ENCODE measurements at regions not wholly inside any gene's neighbourhood (a gene's known extent, or its start where the extent isn't known, plus 50 kb on each side); places are given as distances from the start of the nearest gene placed in this dataset.

DNA sequence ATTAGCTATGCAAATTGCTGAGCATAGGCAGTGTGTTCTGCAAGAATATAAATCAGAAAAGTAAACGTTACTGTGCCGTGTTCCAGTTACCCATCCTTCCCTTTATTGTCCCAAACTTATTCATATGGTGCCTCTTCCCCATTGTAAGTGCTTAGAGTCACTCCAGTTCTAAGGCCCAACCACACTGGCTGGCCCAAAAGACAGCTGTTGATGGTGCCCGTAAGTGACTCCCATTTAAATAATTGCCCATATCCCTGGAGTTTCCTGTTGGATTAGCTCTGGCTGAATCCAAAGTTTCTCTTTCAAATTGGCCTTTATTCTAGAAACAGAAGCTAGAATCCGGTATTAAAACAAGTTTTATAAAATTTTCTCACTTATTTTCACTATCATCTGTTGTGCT lies 400.1 kb upstream of the DDHD1 start (continued):
- TF ChIP-seq, protein P1, sequence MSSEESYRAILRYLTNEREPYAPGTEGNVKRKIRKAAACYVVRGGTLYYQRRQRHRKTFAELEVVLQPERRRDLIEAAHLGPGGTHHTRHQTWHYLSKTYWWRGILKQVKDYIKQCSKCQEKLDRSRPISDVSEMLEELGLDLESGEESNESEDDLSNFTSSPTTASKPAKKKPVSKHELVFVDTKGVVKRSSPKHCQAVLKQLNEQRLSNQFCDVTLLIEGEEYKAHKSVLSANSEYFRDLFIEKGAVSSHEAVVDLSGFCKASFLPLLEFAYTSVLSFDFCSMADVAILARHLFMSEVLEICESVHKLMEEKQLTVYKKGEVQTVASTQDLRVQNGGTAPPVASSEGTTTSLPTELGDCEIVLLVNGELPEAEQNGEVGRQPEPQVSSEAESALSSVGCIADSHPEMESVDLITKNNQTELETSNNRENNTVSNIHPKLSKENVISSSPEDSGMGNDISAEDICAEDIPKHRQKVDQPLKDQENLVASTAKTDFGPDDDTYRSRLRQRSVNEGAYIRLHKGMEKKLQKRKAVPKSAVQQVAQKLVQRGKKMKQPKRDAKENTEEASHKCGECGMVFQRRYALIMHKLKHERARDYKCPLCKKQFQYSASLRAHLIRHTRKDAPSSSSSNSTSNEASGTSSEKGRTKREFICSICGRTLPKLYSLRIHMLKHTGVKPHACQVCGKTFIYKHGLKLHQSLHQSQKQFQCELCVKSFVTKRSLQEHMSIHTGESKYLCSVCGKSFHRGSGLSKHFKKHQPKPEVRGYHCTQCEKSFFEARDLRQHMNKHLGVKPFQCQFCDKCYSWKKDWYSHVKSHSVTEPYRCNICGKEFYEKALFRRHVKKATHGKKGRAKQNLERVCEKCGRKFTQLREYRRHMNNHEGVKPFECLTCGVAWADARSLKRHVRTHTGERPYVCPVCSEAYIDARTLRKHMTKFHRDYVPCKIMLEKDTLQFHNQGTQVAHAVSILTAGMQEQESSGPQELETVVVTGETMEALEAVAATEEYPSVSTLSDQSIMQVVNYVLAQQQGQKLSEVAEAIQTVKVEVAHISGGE (CRISPR knock-in tag; IDR thresholded peaks at IDR 0.05) = no peak
- TF ChIP-seq SMARCB1 (IDR thresholded peaks at IDR 0.05; ENCODE audit: insufficient read length, low read depth) (no peak), NCOA1 (IDR thresholded peaks at IDR 0.05; ENCODE audit: low read depth) (no peak)

DNA sequence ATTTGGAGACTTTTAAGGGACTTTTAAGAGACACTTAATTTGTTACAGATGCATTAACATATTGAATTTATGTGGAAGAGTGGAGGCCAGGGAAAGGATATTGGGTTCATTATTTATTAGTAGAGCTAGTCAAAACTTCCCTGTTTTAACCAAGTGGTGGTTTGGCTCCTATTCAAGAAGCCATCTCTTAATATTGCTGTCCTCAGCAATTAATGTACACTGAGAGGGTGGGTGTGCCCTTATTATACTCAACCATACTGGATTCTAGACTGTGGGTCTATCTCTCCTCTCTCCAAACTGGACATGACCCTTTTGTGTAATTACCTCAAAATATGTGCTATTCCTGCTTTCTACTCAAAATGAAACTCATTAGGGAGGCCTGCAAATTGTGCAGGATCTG lies 398.7 kb upstream of the DDHD1 start:
- Histone ChIP-seq H4K20me1 (replicated peaks; ENCODE audit: control insufficient read depth, insufficient read depth, low read length) (no peaks in the 10 kb centered on the region), H3K79me2 (ENCODE audit: control insufficient read depth, insufficient read depth, low read length) (no peaks in the 10 kb centered on the region), H3K4me3 (no peak overlapping the region), H3K9me1 (ENCODE audit: control insufficient read depth, insufficient read depth, low read length) (no peaks in the 10 kb centered on the region), H3K9ac (ENCODE audit: insufficient read depth in 1 of 2, low read depth in 2 of 2, low read length in 2 of 2) (no peak overlapping the region), H3K36me3 (ENCODE audit: control insufficient read depth, insufficient read depth, low read length) (no peaks in the 10 kb centered on the region), H3K4me2 (ENCODE audit: insufficient read depth, low read length) (no peak overlapping the region), H2AFZ (ENCODE audit: low read depth, low read length) (no peak overlapping the region), H3K27ac (ENCODE audit: extremely low read depth, low read depth, low read length) (no peak overlapping the region), H3K27me3 (ENCODE audit: control insufficient read depth in 2 of 2, insufficient read depth in 2 of 2, low read length in 2 of 2) (no peaks in the 10 kb centered on the region), H3K9me3 (replicated peaks; ENCODE audit: control insufficient read depth, insufficient read depth, low read depth, low read length) (no peaks in the 10 kb centered on the region), H3K4me1 (replicated peaks in 1 of 2; ENCODE audit: control insufficient read depth in 2 of 2, insufficient read depth in 2 of 2, low read length in 2 of 2) (no peaks in the 10 kb centered on the region)
- ChIA-PET CTCF (ENCODE audit: low intra/inter-chr PET ratio) (no interaction called here), POLR2A (no interaction called here)
- intact Hi-C loops (cut with micrococcal nuclease) = no loop called here
- TF ChIP-seq JUND (IDR thresholded peaks at IDR 0.05; ENCODE audit: borderline replicate concordance, low read depth, low read length) (no peak), JUND (tag; IDR thresholded peaks at IDR 0.05; ENCODE audit: borderline replicate concordance, low read depth, low read length) (no peak), RHOXF2B (CRISPR knock-in tag; conservative IDR thresholded peaks at IDR 0.05) (no peak), CHD4 (IDR thresholded peaks at IDR 0.05; ENCODE audit: insufficient read depth, insufficient replicate concordance, low read depth, low read length, poor library complexity, severe bottlenecking) (no peak), ZFPM2 (CRISPR knock-in tag; IDR thresholded peaks at IDR 0.05) (no peak), EZH2 (IDR thresholded peaks at IDR 0.05; ENCODE audit: borderline replicate concordance, low read depth, low read length) (no peak), ZNF764 (CRISPR knock-in tag; IDR thresholded peaks at IDR 0.05; ENCODE audit: low read depth) (no peak), TEAD2 (tag; IDR thresholded peaks at IDR 0.05) (no peak), BDP1 (IDR thresholded peaks at IDR 0.05; ENCODE audit: insufficient read depth, insufficient read length) (no peak), PRMT5 (CRISPR knock-in tag; IDR thresholded peaks at IDR 0.05) (no peak)
- TF ChIP-seq, protein P2, sequence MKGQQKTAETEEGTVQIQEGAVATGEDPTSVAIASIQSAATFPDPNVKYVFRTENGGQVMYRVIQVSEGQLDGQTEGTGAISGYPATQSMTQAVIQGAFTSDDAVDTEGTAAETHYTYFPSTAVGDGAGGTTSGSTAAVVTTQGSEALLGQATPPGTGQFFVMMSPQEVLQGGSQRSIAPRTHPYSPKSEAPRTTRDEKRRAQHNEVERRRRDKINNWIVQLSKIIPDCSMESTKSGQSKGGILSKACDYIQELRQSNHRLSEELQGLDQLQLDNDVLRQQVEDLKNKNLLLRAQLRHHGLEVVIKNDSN (CRISPR knock-in tag; IDR thresholded peaks at IDR 0.05) = no peak
- TF ChIP-seq, protein P3, sequence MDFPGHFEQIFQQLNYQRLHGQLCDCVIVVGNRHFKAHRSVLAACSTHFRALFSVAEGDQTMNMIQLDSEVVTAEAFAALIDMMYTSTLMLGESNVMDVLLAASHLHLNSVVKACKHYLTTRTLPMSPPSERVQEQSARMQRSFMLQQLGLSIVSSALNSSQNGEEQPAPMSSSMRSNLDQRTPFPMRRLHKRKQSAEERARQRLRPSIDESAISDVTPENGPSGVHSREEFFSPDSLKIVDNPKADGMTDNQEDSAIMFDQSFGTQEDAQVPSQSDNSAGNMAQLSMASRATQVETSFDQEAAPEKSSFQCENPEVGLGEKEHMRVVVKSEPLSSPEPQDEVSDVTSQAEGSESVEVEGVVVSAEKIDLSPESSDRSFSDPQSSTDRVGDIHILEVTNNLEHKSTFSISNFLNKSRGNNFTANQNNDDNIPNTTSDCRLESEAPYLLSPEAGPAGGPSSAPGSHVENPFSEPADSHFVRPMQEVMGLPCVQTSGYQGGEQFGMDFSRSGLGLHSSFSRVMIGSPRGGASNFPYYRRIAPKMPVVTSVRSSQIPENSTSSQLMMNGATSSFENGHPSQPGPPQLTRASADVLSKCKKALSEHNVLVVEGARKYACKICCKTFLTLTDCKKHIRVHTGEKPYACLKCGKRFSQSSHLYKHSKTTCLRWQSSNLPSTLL (IDR thresholded peaks at IDR 0.05) = no peak
- in situ Hi-C loops (cut with MboI) = no loop called here
- no TSS peak for BruUV-seq (replicated peaks)
- FAIRE-seq (no peak), ATAC-seq (no peak), DNase-seq (ENCODE audit: extremely low read depth in 1 of 4, low spot score in 3 of 4) (no peak)
